Pancreas (tissue), 10 donors: ENCODE measurements at regions not wholly inside any gene's neighbourhood (a gene's known extent, or its start where the extent isn't known, plus 50 kb on each side); places are given as distances from the start of the nearest gene placed in this dataset.

ENCODE experiments used
- ATAC-seq, 4 donors: fragments of 200-7000 bp; cut with Tn5 transposase; one replicate each; pipeline versions ENCODE4 v1.8.0 to v1.9.1; 2020; ENCODE audit warnings: mild to moderate bottlenecking in 4 of 4, moderate library complexity in 4 of 4
- DNase-seq, 6 donors: peaks; one replicate each; pipeline ENCODE4 v3.0.0-alpha.2; 2020
- FAIRE-seq: peaks from 2 replicates; lab custom pipeline; 2012; peaks lifted over from hg19 to GRCh38; lab: Jason Lieb, UNC
- H3K27ac ChIP-seq, 4 donors: fragments of 200-600 bp; sonication (generic); 1 replicate in 3 of 4; 2 replicates in 1 of 4; pipeline versions ENCODE4 v1.5.0 to v1.8.0; 2020
- H3K27me3 ChIP-seq, 4 donors: fragments of 200-600 bp; one replicate each; pipeline ENCODE4 v1.8.0; 2021
- H3K36me3 ChIP-seq, 3 donors: fragments of 200-600 bp; sonication (generic) in 1 of 3; one replicate each; pipeline versions ENCODE4 v1.5.0 to v1.8.0; 2020 to 2021
- H3K4me1 ChIP-seq, 3 donors: fragments of 200-600 bp; one replicate each; pipeline ENCODE4 v1.8.0; 2021
- H3K4me3 ChIP-seq, 4 donors: fragments of 200-600 bp; sonication (generic) in 2 of 4; one replicate each; pipeline versions ENCODE4 v1.5.0 to v1.8.0; 2020 to 2021
- H3K9me3 ChIP-seq, 4 donors: fragments of 200-600 bp; one replicate each; pipeline ENCODE4 v1.8.0; 2021
- WGBS, 2 donors: extraction: QIAGEN DNeasy Blood & Tissue Kit; methylation state at CpG; one replicate each; pipeline ENCODE4 v1.1.7; 2013; 5-methylcytosine and 5-hydroxymethylcytosine counted together
- intact Hi-C, 3 donors: fragments of 100-400 bp; cut with DNase I; formaldehyde crosslinking; loops; one replicate each; pipeline versions ENCODE4 v1.11.1 to v1.14.2; 2022
- TF ChIP-seq, protein P1 (sequence below), 4 donors: fragments of 200-600 bp; sonication (generic) in 3 of 4; IDR thresholded peaks; one replicate each; pipeline versions ENCODE4 v1.5.0 to v1.8.0; 2021; ENCODE audit warnings: antibody characterized with exemption in 4 of 4
- donor health status: healthy with polysubstance abuse.
- donor health status: DM: no; HTN: no; CAD: no; lungs with moderate emphysema.
- donor health status: DM: no; HTN: no; CAD: no.
- donor health status: control.
- donor health status: control.
- donor health status: Bipolar disorder and iron deficiency.
- donor health status: DM: yes; HTN: yes; CAD: no.
- donor health status: DM: no; HTN: no; CAD: no.
- donor health status: DM: no; HTN: no; CAD: no.
- donor health status: DM: yes; HTN: yes; CAD: no.

DNA sequence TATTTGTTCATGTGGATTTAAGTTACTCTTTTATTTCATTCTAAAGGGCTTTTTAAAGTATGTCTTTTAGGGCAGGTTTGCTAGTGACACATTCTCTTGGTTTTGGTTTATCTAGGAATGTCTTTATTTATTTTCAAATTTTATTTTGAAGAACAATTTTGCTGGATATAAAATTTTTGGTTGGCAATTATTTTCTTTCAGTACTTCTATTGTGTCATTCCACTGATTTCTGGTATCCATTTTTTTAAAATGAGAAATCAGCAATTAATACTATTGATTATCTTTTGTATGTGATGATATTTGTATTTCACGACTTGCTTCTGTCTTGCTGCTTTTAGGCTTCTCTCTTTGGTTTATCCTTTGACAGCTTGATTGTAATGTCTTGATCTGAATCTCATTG lies 756.3 kb downstream of the INHBA start:
- Histone ChIP-seq H3K27me3 (no peaks in the 10 kb centered on the region), H3K4me3 (no peak overlapping the region), H3K4me1 (no peaks in the 10 kb centered on the region), H3K27ac (no peak overlapping the region), H3K9me3 (no peaks in the 10 kb centered on the region), H3K36me3 (no peaks in the 10 kb centered on the region)
- intact Hi-C loops: no loop called here
- TF ChIP-seq, protein P1, sequence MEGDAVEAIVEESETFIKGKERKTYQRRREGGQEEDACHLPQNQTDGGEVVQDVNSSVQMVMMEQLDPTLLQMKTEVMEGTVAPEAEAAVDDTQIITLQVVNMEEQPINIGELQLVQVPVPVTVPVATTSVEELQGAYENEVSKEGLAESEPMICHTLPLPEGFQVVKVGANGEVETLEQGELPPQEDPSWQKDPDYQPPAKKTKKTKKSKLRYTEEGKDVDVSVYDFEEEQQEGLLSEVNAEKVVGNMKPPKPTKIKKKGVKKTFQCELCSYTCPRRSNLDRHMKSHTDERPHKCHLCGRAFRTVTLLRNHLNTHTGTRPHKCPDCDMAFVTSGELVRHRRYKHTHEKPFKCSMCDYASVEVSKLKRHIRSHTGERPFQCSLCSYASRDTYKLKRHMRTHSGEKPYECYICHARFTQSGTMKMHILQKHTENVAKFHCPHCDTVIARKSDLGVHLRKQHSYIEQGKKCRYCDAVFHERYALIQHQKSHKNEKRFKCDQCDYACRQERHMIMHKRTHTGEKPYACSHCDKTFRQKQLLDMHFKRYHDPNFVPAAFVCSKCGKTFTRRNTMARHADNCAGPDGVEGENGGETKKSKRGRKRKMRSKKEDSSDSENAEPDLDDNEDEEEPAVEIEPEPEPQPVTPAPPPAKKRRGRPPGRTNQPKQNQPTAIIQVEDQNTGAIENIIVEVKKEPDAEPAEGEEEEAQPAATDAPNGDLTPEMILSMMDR (IDR thresholded peaks at IDR 0.05): no peak
- FAIRE-seq: no peak
- 67 to 71% methylated on average over 1 of the region's 1 CpG for WGBS, 2 donors
- ATAC-seq: no peak
- DNase-seq: no peak

GRCh38 chr7:40945788-40946187 lies 757.1 kb downstream of the INHBA start:
- FAIRE-seq (no peak), DNase-seq (no peak), ATAC-seq (no peak)
- TF ChIP-seq, protein P1 (IDR thresholded peaks at IDR 0.05): no peak
- Histone ChIP-seq H3K36me3 (no peaks in the 10 kb centered on the region), H3K9me3 (no peaks in the 10 kb centered on the region), H3K4me1 (no peaks in the 10 kb centered on the region), H3K27me3 (no peaks in the 10 kb centered on the region), H3K4me3 (no peak overlapping the region), H3K27ac (no peak overlapping the region)
- intact Hi-C loops: no loop called here
- WGBS, 2 donors: 89 to 92% methylated on average over 2 of the region's 2 CpGs

DNA sequence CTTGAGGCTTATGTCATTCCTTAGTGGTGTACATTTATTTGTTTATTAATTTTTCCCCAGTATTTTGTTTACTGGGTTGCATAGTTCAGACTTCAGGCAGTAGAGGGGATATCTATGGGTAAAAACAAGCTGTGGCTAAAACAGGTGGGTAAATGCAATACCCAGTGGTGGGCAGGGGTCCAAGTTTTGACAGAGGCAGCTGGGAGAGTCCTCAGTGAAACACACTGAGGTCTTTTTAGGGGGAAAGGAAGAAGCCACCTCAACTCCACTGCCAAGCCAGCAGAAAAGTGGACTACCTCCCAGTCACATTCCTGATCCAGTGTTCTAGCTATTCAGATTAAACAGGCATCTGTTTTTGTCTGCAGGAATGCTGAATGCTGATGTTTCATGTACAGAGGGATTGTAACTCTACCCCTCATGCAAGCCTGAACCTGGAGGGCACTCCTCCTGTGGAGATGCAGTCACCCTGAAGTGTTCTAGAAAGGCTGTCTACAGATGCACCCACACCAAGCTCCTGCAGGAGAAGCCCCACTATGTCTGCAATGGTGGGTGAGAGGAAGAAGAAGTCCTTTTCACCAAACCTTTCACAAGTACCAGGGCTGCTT lies 757.8 kb downstream of the INHBA start:
- no peak overlapping the region for H3K27ac ChIP-seq
- DNase-seq (no peak), FAIRE-seq (no peak), ATAC-seq (no peak)
- no peaks in the 10 kb centered on the region for H3K27me3 ChIP-seq
- H3K36me3 ChIP-seq: no peaks in the 10 kb centered on the region
- intact Hi-C loops: no loop called here
- no peaks in the 10 kb centered on the region for H3K4me1 ChIP-seq
- no peak overlapping the region for H3K4me3 ChIP-seq
- H3K9me3 ChIP-seq: no peaks in the 10 kb centered on the region
- TF ChIP-seq, protein P1 (IDR thresholded peaks at IDR 0.05): no peak

- intact Hi-C loops: no loop called here
- Histone ChIP-seq H3K36me3 (no peaks in the 10 kb centered on the region), H3K27ac (no peak overlapping the region), H3K9me3 (no peaks in the 10 kb centered on the region), H3K4me3 (no peak overlapping the region), H3K4me1 (no peaks in the 10 kb centered on the region), H3K27me3 (no peaks in the 10 kb centered on the region)
- ATAC-seq: no peak
- DNase-seq: no peak
- WGBS, 2 donors: 57 to 60% methylated on average over 2 of the region's 2 CpGs
- TF ChIP-seq, protein P1 (IDR thresholded peaks at IDR 0.05): no peak
- no peak for FAIRE-seq
Measured at GRCh38 chr7:40937879-40938278, 765.0 kb downstream of the INHBA start.

DNA sequence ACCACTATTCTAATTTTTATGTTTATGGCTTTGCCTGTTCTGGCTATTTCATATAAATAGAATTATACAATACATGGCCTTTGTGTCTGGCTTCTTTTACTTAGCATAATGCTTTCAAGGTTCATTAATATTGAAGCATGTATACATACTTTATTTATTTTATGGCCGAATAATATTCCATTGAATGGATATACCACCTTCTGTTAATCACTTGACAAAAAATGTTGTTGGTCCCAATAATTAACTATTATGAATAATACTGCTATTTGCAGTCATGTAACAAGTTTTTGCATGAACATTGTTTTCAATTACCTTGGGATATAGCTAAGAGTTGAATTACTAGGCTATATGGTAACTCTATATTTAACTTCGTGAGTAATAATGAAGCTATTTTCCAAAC lies 767.5 kb downstream of the INHBA start:
- FAIRE-seq (no peak), DNase-seq (no peak), ATAC-seq (no peak)
- Histone ChIP-seq H3K27me3 (no peaks in the 10 kb centered on the region), H3K4me1 (no peaks in the 10 kb centered on the region), H3K27ac (no peak overlapping the region), H3K9me3 (no peaks in the 10 kb centered on the region), H3K36me3 (no peaks in the 10 kb centered on the region), H3K4me3 (no peak overlapping the region)
- TF ChIP-seq, protein P1 (IDR thresholded peaks at IDR 0.05): no peak
- 68 to 82% methylated on average over 2 of the region's 2 CpGs for WGBS, 2 donors
- intact Hi-C loops: no loop called here
